Natural killer cell (primary cell): ENCODE measurements at regions not wholly inside any gene's neighbourhood (a gene's known extent, or its start where the extent isn't known, plus 50 kb on each side); places are given as distances from the start of the nearest gene placed in this dataset.
A peak's percentile ranks its signal among the peaks of the same experiment; 100 is the strongest.
"Not testable (repeated sequence)": the region's sequence is repeated elsewhere in the genome, so short reads cannot be mapped to it uniquely, and the experiment has no call there.

ENCODE experiments used
- ATAC-seq, 3 donors: fragments of 150-1000 bp in 2 of 3; fragments of 200-7000 bp in 1 of 3; cut with Tn5 transposase; 1 replicate in 1 of 3; 2 replicates in 2 of 3; pipeline ENCODE4 v1.10.0; 2021; ENCODE audit warnings: mild to moderate bottlenecking in 2 of 3, moderate library complexity in 2 of 3
- DNase-seq, 2 donors: peaks; one replicate each; pipeline versions ENCODE4 v3.0.0 to v3.0.0-alpha.2; 2013 to 2021; ENCODE audit warnings: mixed read lengths in 1 of 2
- H3K27ac ChIP-seq: one replicate; pipeline ENCODE4 v1.5.1; 2013; ENCODE audit warnings: mild to moderate bottlenecking, low read length
- H3K27me3 ChIP-seq: one replicate; pipeline ENCODE4 v1.6.1; 2013; ENCODE audit warnings: low read length; ENCODE audit not compliant: control insufficient read depth, insufficient read depth
- H3K36me3 ChIP-seq: one replicate; pipeline ENCODE4 v1.6.1; 2013; ENCODE audit warnings: low read length; ENCODE audit not compliant: control insufficient read depth, insufficient read depth
- H3K4me1 ChIP-seq: one replicate; pipeline ENCODE4 v1.6.1; 2013; ENCODE audit warnings: low read length; ENCODE audit not compliant: control insufficient read depth, insufficient read depth
- H3K4me3 ChIP-seq: one replicate; pipeline ENCODE4 v1.5.1; 2013; ENCODE audit warnings: low read length
- H3K9me3 ChIP-seq: one replicate; pipeline ENCODE4 v1.6.1; 2013; ENCODE audit warnings: low read length; ENCODE audit not compliant: control insufficient read depth, insufficient read depth
- H3K27ac Mint-ChIP-seq, 2 donors: one replicate each; pipeline ENCODE4 v1.8.0; 2022; ENCODE audit warnings: mild to moderate bottlenecking in 2 of 2, mixed read lengths in 2 of 2, moderate library complexity in 1 of 2
- H3K27me3 Mint-ChIP-seq, 2 donors: one replicate each; pipeline ENCODE4 v1.8.0; 2022; ENCODE audit warnings: low read depth in 2 of 2, mixed read lengths in 2 of 2
- H3K36me3 Mint-ChIP-seq: one replicate; pipeline ENCODE4 v1.8.0; 2022; ENCODE audit warnings: mixed read lengths
- H3K4me1 Mint-ChIP-seq, 2 donors: one replicate each; pipeline ENCODE4 v1.8.0; 2022; ENCODE audit warnings: mixed read lengths in 2 of 2
- H3K4me3 Mint-ChIP-seq: one replicate; pipeline ENCODE4 v1.8.0; 2022; ENCODE audit warnings: mild to moderate bottlenecking, moderate library complexity, mixed read lengths
- H3K9me3 Mint-ChIP-seq, 2 donors: one replicate each; pipeline ENCODE4 v1.8.0; 2022; ENCODE audit warnings: mixed read lengths in 2 of 2
- WGBS: methylation state at CpG from one replicate; pipeline ENCODE4 v1.1.7; 2013; ENCODE audit warnings: missing lambda C conversion rate; ENCODE audit not compliant: insufficient coverage; 5-methylcytosine and 5-hydroxymethylcytosine counted together
- intact Hi-C: fragments of 100-400 bp; cut with micrococcal nuclease; formaldehyde crosslinking; loops from one replicate; pipeline ENCODE4 v1.14.2; 2022
- TF ChIP-seq, protein P1 (sequence below): fragments of 200-600 bp; IDR thresholded peaks from one replicate; pipeline ENCODE4 v1.8.0; 2022; ENCODE audit warnings: antibody characterized with exemption

- H3K4me1 Mint-ChIP-seq, H3K36me3 ChIP-seq, H3K27me3 Mint-ChIP-seq, H3K27me3 ChIP-seq, H3K27ac Mint-ChIP-seq, ATAC-seq, intact Hi-C loops, H3K4me3 Mint-ChIP-seq, H3K4me3 ChIP-seq, H3K36me3 Mint-ChIP-seq, H3K4me1 ChIP-seq, DNase-seq, H3K27ac ChIP-seq, H3K9me3 Mint-ChIP-seq, H3K9me3 ChIP-seq: not testable (repeated sequence)
- WGBS = 74% methylated on average over 7 of the region's 7 CpGs
Observed at GRCh38 chr20:47907951-47908350, 122.7 kb upstream of the SULF2 start.

- WGBS = 82% methylated on average over 13 of the region's 13 CpGs
Observed at GRCh38 chr20:47907031-47907675, 121.9 kb upstream of the SULF2 start.

GRCh38 chr20:47906348-47906660, 121.0 kb upstream of the SULF2 start:
- Mint-ChIP-seq H3K27ac (no peak overlapping the region), H3K4me1 (no peaks in the 10 kb centered on the region), H3K27me3 (no peaks in the 10 kb centered on the region), H3K4me3 (no peak overlapping the region), H3K9me3 (no peaks in the 10 kb centered on the region), H3K36me3 (no peaks in the 10 kb centered on the region)
- 88% methylated on average over 12 of the region's 12 CpGs for WGBS
- Histone ChIP-seq H3K9me3 (no peaks in the 10 kb centered on the region), H3K4me1 (no peaks in the 10 kb centered on the region), H3K36me3 (no peaks in the 10 kb centered on the region), H3K27me3 (no peaks in the 10 kb centered on the region), H3K4me3 (no peak overlapping the region), H3K27ac (no peak overlapping the region)
- no peak for DNase-seq
- intact Hi-C loops = no loop called here
- ATAC-seq = no peak
- TF ChIP-seq, protein P1, sequence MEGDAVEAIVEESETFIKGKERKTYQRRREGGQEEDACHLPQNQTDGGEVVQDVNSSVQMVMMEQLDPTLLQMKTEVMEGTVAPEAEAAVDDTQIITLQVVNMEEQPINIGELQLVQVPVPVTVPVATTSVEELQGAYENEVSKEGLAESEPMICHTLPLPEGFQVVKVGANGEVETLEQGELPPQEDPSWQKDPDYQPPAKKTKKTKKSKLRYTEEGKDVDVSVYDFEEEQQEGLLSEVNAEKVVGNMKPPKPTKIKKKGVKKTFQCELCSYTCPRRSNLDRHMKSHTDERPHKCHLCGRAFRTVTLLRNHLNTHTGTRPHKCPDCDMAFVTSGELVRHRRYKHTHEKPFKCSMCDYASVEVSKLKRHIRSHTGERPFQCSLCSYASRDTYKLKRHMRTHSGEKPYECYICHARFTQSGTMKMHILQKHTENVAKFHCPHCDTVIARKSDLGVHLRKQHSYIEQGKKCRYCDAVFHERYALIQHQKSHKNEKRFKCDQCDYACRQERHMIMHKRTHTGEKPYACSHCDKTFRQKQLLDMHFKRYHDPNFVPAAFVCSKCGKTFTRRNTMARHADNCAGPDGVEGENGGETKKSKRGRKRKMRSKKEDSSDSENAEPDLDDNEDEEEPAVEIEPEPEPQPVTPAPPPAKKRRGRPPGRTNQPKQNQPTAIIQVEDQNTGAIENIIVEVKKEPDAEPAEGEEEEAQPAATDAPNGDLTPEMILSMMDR = no peak

More at GRCh38 chr20:47907031-47907675, 121.9 kb upstream of the SULF2 start:
- Histone ChIP-seq H3K4me3 (no peak overlapping the region), H3K4me1 (no peaks in the 10 kb centered on the region), H3K27me3 (no peaks in the 10 kb centered on the region), H3K36me3 (no peaks in the 10 kb centered on the region), H3K9me3 (no peaks in the 10 kb centered on the region), H3K27ac (no peak overlapping the region)
- no peak overlapping the region for H3K4me3 Mint-ChIP-seq
- no peaks in the 10 kb centered on the region for H3K4me1 Mint-ChIP-seq
- intact Hi-C loops = no loop called here
- H3K9me3 Mint-ChIP-seq = no peaks in the 10 kb centered on the region
- ATAC-seq (peak in 1 of 3 donors; percentile 21), DNase-seq (no peak)
- H3K27ac Mint-ChIP-seq = no peak overlapping the region
- TF ChIP-seq, protein P1 = no peak
- H3K36me3 Mint-ChIP-seq = no peaks in the 10 kb centered on the region
- peaks cover 0 to 4% of the 10 kb centered on the region in 2 donors for H3K27me3 Mint-ChIP-seq

- no peaks in the 10 kb centered on the region for H3K4me1 Mint-ChIP-seq
- no peaks in the 10 kb centered on the region for H3K9me3 Mint-ChIP-seq
- no peak overlapping the region for H3K27ac Mint-ChIP-seq
- no peaks in the 10 kb centered on the region for H3K27me3 Mint-ChIP-seq
- intact Hi-C loops = no loop called here
- Histone ChIP-seq H3K27ac (no peak overlapping the region), H3K27me3 (no peaks in the 10 kb centered on the region), H3K4me1 (no peaks in the 10 kb centered on the region), H3K36me3 (no peaks in the 10 kb centered on the region), H3K4me3 (no peak overlapping the region), H3K9me3 (no peaks in the 10 kb centered on the region)
- H3K36me3 Mint-ChIP-seq = no peaks in the 10 kb centered on the region
- DNase-seq (no peak), ATAC-seq (no peak)
- TF ChIP-seq, protein P1 = no peak
- WGBS = 74% methylated on average over 9 of the region's 18 CpGs
- H3K4me3 Mint-ChIP-seq = no peak overlapping the region
Observed at GRCh38 chr20:47905628-47906347, 120.5 kb upstream of the SULF2 start.

- H3K27ac ChIP-seq, H3K27ac Mint-ChIP-seq, H3K36me3 Mint-ChIP-seq, H3K4me3 Mint-ChIP-seq, H3K9me3 ChIP-seq, H3K4me3 ChIP-seq, ATAC-seq, H3K27me3 ChIP-seq, H3K4me1 ChIP-seq, intact Hi-C loops, H3K36me3 ChIP-seq, DNase-seq, H3K9me3 Mint-ChIP-seq, H3K27me3 Mint-ChIP-seq, H3K4me1 Mint-ChIP-seq: not testable (repeated sequence)
- 40% methylated on average over 1 of the region's 3 CpGs for WGBS
Observed at GRCh38 chr20:47903009-47903408, 117.7 kb upstream of the SULF2 start.

DNA sequence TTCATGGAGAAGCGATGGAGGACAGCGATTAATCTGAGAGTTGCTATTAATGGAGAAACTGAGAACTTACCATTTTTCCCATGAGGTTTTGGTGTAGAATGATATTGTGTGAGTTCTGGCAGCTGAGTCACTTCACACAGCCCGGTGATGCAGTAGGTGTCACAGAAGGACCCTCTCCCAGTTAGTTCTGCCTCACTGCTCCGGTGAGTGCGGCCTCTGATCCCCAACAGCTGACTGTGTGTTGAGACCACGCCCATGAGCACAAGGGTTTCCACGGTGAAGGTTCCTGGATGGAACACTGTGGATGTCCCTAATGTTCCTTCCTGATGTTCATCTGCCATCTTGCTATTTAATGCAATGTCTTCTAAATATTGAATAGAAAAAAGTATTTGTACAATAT, 114.0 kb upstream of the SULF2 start:
- H3K4me3 Mint-ChIP-seq, H3K36me3 Mint-ChIP-seq, H3K4me3 ChIP-seq, H3K4me1 Mint-ChIP-seq, H3K27ac Mint-ChIP-seq, H3K9me3 ChIP-seq, H3K27me3 ChIP-seq, DNase-seq, H3K36me3 ChIP-seq, ATAC-seq, H3K9me3 Mint-ChIP-seq, H3K4me1 ChIP-seq, H3K27me3 Mint-ChIP-seq, H3K27ac ChIP-seq: not testable (repeated sequence)
- WGBS = no CpG with 5 or more reads among the region's 7 CpGs
- intact Hi-C loops = loop anchor here (5.0 to 10.0 kb wide), 2 partner anchors 85 to 603 kb away; no protein-coding TSS in a partner anchor
